ENCODE measurements at regions not wholly inside any gene's neighbourhood (a gene's known extent, or its start where the extent isn't known, plus 50 kb on each side); places are given as distances from the start of the nearest gene placed in this dataset.

DNA sequence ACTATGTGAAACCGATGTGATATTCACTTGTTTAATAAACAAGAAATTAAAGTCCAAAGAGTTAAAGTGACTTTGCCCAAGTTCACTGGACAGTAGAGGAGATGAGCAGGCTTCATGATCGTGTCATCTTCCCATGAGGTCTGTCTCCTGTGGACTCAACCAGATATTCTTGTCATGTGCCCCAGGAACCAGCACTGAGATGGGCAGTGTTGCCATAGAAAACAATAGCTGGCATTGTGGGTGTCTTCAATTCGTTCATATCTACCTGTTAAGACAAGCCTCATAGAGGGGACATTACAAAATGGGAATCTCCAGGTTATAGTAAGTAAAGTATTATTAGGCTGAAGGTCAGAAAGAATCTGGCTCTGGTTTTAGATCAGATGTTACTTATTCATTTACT lies 184.8 kb upstream of the BCL6 start:
- TF ChIP-seq, protein P1, sequence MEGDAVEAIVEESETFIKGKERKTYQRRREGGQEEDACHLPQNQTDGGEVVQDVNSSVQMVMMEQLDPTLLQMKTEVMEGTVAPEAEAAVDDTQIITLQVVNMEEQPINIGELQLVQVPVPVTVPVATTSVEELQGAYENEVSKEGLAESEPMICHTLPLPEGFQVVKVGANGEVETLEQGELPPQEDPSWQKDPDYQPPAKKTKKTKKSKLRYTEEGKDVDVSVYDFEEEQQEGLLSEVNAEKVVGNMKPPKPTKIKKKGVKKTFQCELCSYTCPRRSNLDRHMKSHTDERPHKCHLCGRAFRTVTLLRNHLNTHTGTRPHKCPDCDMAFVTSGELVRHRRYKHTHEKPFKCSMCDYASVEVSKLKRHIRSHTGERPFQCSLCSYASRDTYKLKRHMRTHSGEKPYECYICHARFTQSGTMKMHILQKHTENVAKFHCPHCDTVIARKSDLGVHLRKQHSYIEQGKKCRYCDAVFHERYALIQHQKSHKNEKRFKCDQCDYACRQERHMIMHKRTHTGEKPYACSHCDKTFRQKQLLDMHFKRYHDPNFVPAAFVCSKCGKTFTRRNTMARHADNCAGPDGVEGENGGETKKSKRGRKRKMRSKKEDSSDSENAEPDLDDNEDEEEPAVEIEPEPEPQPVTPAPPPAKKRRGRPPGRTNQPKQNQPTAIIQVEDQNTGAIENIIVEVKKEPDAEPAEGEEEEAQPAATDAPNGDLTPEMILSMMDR (conservative IDR thresholded peaks at IDR 0.05; ENCODE audit: low read length): no peak
- no peak for TF ChIP-seq EZH2phosphoT487 (IDR thresholded peaks at IDR 0.05; ENCODE audit: borderline replicate concordance, low read depth, low read length)
